Activated CD4-positive, alpha-beta memory T cell treated with anti-CD3 and anti-CD28 coated beads for 36 hours (primary cell): ENCODE measurements at regions not wholly inside any gene's neighbourhood (a gene's known extent, or its start where the extent isn't known, plus 50 kb on each side); places are given as distances from the start of the nearest gene placed in this dataset.

ENCODE experiments used
- CTCF ChIA-PET: fragments of 350-600 bp; sonication (Branson Sonifier 250); formaldehyde crosslinking; loops from one replicate; lab custom pipeline; 2021; ENCODE audit warnings: antibody characterized with exemption, inconsistent platforms; lab: Charles Lee
- POLR2A ChIA-PET: fragments of 350-600 bp; sonication (Branson Sonifier 250); formaldehyde crosslinking; loops from one replicate; lab custom pipeline; 2021; ENCODE audit warnings: antibody characterized with exemption; lab: Charles Lee
- DNase-seq: peaks from one replicate; pipeline ENCODE4 v3.0.0-alpha.2; 2020
- H3K27ac Mint-ChIP-seq: one replicate; pipeline ENCODE4 v1.8.0; 2021; ENCODE audit warnings: mixed read lengths
- H3K27me3 Mint-ChIP-seq: one replicate; pipeline ENCODE4 v1.8.0; 2021; ENCODE audit warnings: mixed read lengths
- H3K36me3 Mint-ChIP-seq: one replicate; pipeline ENCODE4 v1.8.0; 2021; ENCODE audit warnings: mixed read lengths
- H3K4me1 Mint-ChIP-seq: one replicate; pipeline ENCODE4 v1.8.0; 2021; ENCODE audit warnings: low read depth, mixed read lengths
- H3K4me3 Mint-ChIP-seq: one replicate; pipeline ENCODE4 v1.8.0; 2021; ENCODE audit warnings: mild to moderate bottlenecking, mixed read lengths
- H3K9me3 Mint-ChIP-seq: one replicate; pipeline ENCODE4 v1.8.0; 2021; ENCODE audit warnings: mixed read lengths
- intact Hi-C: fragments of 100-400 bp; cut with micrococcal nuclease; formaldehyde crosslinking; loops from one replicate; pipeline ENCODE4 v1.15.1; 2023

DNA sequence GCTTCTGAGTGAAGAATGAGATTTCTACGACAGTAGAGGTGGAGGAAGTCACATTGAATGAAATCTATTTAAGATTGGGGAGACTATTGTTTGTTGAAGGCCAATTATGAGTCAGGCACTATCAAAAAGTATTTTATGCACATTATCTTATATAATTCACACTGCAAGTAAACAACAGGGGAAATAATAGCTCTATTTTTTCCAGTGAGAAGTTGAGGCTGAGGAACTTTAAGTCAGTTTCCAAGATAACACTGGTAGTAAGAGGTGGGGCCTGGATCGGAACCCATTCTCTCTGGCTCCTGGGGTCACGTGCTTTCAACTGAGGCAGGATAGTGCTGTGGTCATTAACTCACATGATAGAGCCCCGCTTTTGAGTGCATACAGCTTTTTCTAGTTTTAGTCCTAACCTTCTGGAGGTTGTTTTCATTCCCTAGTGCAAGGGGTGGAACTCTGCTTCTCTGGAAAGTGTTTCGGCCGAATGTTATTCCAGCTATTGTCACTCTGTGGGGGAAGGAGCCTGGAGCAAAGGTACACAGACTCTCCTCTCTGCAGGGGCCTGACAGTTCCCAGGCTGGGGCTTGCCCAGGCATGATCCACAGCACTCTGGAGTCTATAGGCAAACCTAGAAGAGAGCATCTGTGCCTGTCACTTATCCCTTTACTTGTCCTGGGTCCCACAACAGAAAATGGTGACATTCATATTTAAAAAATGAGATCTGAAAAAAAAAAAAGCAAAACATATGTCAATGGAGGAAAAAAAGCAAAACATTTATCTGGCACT is 352.4 kb upstream of the ACTBL2 start:
- POLR2A ChIA-PET: no interaction called here
- no peaks in the 10 kb centered on the region for H3K9me3 Mint-ChIP-seq
- no peaks in the 10 kb centered on the region for H3K4me1 Mint-ChIP-seq
- no peak overlapping the region for H3K4me3 Mint-ChIP-seq
- H3K27me3 Mint-ChIP-seq: peaks cover 1% of the 10 kb centered on the region
- CTCF ChIA-PET: no interaction called here
- no peak for DNase-seq
- H3K27ac Mint-ChIP-seq: no peak overlapping the region
- intact Hi-C loops: no loop called here
- no peaks in the 10 kb centered on the region for H3K36me3 Mint-ChIP-seq

DNA sequence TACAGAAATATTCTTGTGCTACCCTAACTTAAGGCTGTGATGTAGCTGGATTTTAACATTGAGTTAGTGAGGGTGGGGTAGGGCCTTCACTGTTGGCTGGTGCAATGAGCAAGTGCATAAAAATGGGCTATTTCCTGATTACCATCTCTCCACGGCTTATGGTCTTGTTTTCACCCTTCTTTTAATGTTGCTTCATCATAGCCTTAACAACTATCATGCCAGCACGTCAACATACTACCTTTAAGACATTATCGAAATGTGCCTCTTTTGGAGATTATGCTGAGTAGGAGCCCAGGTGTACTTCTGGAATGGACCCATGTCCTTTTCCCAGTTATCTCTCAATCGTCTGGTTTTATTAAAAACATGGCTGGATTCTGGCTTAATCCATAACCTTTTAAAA is 350.9 kb upstream of the ACTBL2 start:
- no peaks in the 10 kb centered on the region for H3K36me3 Mint-ChIP-seq
- POLR2A ChIA-PET: no interaction called here
- no peaks in the 10 kb centered on the region for H3K4me1 Mint-ChIP-seq
- no peak overlapping the region for H3K4me3 Mint-ChIP-seq
- CTCF ChIA-PET: no interaction called here
- no peak overlapping the region for H3K27ac Mint-ChIP-seq
- intact Hi-C loops: no loop called here
- H3K9me3 Mint-ChIP-seq: no peaks in the 10 kb centered on the region
- peaks cover 1% of the 10 kb centered on the region for H3K27me3 Mint-ChIP-seq
- DNase-seq: no peak

DNA sequence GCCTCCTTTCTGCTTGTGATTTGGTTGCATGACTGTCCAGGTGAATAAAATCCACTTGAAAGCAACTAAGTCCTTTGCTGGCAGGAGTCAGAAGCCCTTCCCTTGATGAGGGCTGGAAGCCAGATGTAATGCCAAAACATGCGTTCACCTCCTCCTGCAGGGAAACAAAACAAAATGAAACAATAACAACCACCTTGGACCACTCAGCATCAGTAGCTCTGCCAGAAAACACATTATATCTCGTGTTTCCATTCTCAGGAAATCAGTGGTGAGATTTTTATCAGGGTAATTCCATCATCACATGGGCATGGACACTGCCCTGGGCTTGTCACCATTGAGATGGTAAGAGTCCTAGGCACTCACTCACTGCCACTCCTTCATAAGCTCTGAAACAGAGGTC is 350.3 kb upstream of the ACTBL2 start:
- ChIA-PET POLR2A (no interaction called here), CTCF (no interaction called here)
- Mint-ChIP-seq H3K4me3 (no peak overlapping the region), H3K4me1 (no peaks in the 10 kb centered on the region), H3K27me3 (peaks cover 1% of the 10 kb centered on the region), H3K27ac (no peak overlapping the region), H3K36me3 (no peaks in the 10 kb centered on the region), H3K9me3 (no peaks in the 10 kb centered on the region)
- DNase-seq: no peak
- intact Hi-C loops: no loop called here

DNA sequence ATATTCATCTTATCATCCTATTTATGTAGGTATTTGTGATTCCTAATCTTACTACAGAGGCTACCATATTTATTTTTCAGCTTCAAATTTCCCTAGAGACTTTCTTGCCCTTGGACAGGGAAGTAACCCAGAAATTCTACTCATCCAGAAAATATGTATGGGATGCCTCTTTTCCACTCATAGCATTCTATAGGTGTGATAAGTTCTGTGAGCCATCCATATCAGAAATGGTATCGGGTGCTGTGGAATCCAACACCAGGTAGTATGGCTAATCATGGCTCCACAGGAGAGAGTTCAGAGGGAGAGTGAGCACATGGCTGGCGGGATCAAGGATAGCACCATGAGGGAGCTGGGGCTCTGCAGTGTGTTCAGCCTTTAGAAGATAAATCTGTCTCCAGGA is 349.3 kb upstream of the ACTBL2 start:
- H3K9me3 Mint-ChIP-seq: no peaks in the 10 kb centered on the region

DNA sequence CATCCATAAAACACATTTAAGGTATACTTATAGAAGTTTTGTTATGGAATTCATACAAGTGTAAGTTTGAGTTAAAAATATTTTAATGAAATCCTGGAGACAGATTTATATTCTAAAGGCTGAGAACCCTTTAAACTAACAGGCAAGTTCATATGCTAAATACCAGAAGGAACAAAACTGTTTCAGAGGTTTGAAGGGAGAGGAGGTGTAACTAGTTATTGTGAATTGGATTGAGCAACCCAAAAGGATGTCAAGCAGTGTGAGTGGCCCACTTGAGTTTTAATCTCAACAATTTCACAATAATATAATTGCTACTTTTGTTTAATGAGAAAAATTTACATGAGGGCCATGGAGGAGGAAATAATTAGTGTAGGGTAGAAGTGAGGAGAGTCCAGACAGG is 348.5 kb upstream of the ACTBL2 start:
- H3K27me3 Mint-ChIP-seq: peaks cover 3% of the 10 kb centered on the region
- POLR2A ChIA-PET: no interaction called here
- CTCF ChIA-PET: no interaction called here
- H3K4me3 Mint-ChIP-seq: no peak overlapping the region
- no peaks in the 10 kb centered on the region for H3K4me1 Mint-ChIP-seq
- H3K36me3 Mint-ChIP-seq: no peaks in the 10 kb centered on the region
- no peak overlapping the region for H3K27ac Mint-ChIP-seq
- DNase-seq: no peak
- intact Hi-C loops: no loop called here
- H3K9me3 Mint-ChIP-seq: no peaks in the 10 kb centered on the region

More for the DNA sequence above, 349.3 kb upstream of the ACTBL2 start:
- ChIA-PET CTCF (no interaction called here), POLR2A (no interaction called here)
- DNase-seq: no peak
- H3K27me3 Mint-ChIP-seq: peaks cover 3% of the 10 kb centered on the region
- no peaks in the 10 kb centered on the region for H3K36me3 Mint-ChIP-seq
- no peak overlapping the region for H3K4me3 Mint-ChIP-seq
- intact Hi-C loops: no loop called here
- no peak overlapping the region for H3K27ac Mint-ChIP-seq
- no peaks in the 10 kb centered on the region for H3K4me1 Mint-ChIP-seq

DNA sequence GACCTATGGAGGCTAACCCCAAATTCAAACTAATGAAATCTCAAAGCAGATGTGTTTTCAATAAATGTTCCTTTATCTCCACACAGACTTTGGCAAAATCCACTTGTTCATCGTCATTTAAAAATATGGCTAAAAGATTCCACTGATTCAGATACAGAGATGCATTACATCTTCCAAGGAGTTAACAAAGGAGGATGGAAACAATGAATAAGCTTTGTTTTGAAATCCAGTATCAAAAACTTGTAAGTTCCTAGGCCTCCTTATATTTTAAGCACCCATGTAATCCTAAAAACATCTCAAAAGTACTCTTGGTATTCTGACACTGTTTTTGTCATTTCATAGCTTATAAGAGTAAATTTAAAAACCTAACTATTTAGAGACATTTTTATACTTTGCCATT is 345.6 kb upstream of the ACTBL2 start:
- Mint-ChIP-seq H3K9me3 (no peaks in the 10 kb centered on the region), H3K27me3 (peaks cover 3% of the 10 kb centered on the region), H3K36me3 (no peaks in the 10 kb centered on the region), H3K27ac (no peak overlapping the region), H3K4me3 (no peak overlapping the region), H3K4me1 (no peaks in the 10 kb centered on the region)
- no peak for DNase-seq
- POLR2A ChIA-PET: no interaction called here
- intact Hi-C loops: no loop called here
- CTCF ChIA-PET: no interaction called here

GRCh38 chr5:57825031-57825686 is 342.5 kb upstream of the ACTBL2 start:
- H3K9me3 Mint-ChIP-seq: no peaks in the 10 kb centered on the region
- H3K27ac Mint-ChIP-seq: no peak overlapping the region
- intact Hi-C loops: no loop called here
- H3K27me3 Mint-ChIP-seq: peaks cover 2% of the 10 kb centered on the region
- H3K4me1 Mint-ChIP-seq: no peaks in the 10 kb centered on the region
- no peak for DNase-seq
- ChIA-PET POLR2A (no interaction called here), CTCF (no interaction called here)
- H3K4me3 Mint-ChIP-seq: no peak overlapping the region
- H3K36me3 Mint-ChIP-seq: no peaks in the 10 kb centered on the region

- DNase-seq: no peak
- Mint-ChIP-seq H3K27ac (no peak overlapping the region), H3K27me3 (peaks cover 2% of the 10 kb centered on the region), H3K4me1 (no peaks in the 10 kb centered on the region), H3K4me3 (no peak overlapping the region), H3K36me3 (no peaks in the 10 kb centered on the region), H3K9me3 (no peaks in the 10 kb centered on the region)
- intact Hi-C loops: no loop called here
- POLR2A ChIA-PET: no interaction called here
- CTCF ChIA-PET: no interaction called here
Measured at GRCh38 chr5:57824623-57825022, 342.0 kb upstream of the ACTBL2 start.

- Mint-ChIP-seq H3K4me1 (no peaks in the 10 kb centered on the region), H3K4me3 (no peak overlapping the region), H3K36me3 (no peaks in the 10 kb centered on the region), H3K27me3 (peaks cover 2% of the 10 kb centered on the region), H3K9me3 (no peaks in the 10 kb centered on the region), H3K27ac (no peak overlapping the region)
- ChIA-PET CTCF (no interaction called here), POLR2A (no interaction called here)
- intact Hi-C loops: no loop called here
- no peak for DNase-seq
Measured at GRCh38 chr5:57824047-57824446, 341.4 kb upstream of the ACTBL2 start.

DNA sequence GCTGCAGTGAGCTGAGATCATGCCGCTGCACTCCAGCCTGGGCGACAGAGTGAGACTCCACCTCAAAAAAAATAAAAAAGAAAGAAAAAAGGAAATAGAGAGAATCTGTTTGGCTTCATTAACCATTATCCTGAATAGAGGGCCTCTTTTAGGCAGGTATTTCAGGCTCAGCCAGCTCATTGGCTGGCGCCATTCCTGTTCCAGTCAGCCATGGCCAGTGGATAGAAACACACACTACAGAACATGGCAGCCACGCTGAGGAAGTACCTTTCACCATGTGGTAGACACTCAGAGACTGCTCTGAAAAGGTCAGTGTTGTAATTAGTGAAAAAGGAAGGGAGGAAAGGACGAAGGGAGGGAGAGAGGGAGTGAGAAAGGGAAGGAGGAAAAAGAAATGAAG is 340.0 kb upstream of the ACTBL2 start:
- H3K27ac Mint-ChIP-seq: no peak overlapping the region
- POLR2A ChIA-PET: no interaction called here
- intact Hi-C loops: no loop called here
- DNase-seq: no peak
- CTCF ChIA-PET: no interaction called here
- peaks cover 1% of the 10 kb centered on the region for H3K27me3 Mint-ChIP-seq
- H3K4me3 Mint-ChIP-seq: no peak overlapping the region
- H3K36me3 Mint-ChIP-seq: no peaks in the 10 kb centered on the region
- H3K4me1 Mint-ChIP-seq: no peaks in the 10 kb centered on the region
- H3K9me3 Mint-ChIP-seq: no peaks in the 10 kb centered on the region

- intact Hi-C loops: no loop called here
- no peak overlapping the region for H3K4me3 Mint-ChIP-seq
- no peaks in the 10 kb centered on the region for H3K27me3 Mint-ChIP-seq
- H3K4me1 Mint-ChIP-seq: no peaks in the 10 kb centered on the region
- no peak for DNase-seq
- ChIA-PET POLR2A (no interaction called here), CTCF (interaction anchor here (1.3 kb wide), 1 partner anchor 168 kb away, joined by 3 read pairs; no protein-coding TSS in a partner anchor)
- H3K27ac Mint-ChIP-seq: no peak overlapping the region
- H3K36me3 Mint-ChIP-seq: no peaks in the 10 kb centered on the region
- H3K9me3 Mint-ChIP-seq: no peaks in the 10 kb centered on the region
Measured at GRCh38 chr5:57818397-57818796, 335.8 kb upstream of the ACTBL2 start.

- DNase-seq: no peak
- H3K4me1 Mint-ChIP-seq: no peaks in the 10 kb centered on the region
- ChIA-PET CTCF (interaction anchor here (1.3 kb wide), 1 partner anchor 168 kb away, joined by 3 read pairs; no protein-coding TSS in a partner anchor), POLR2A (no interaction called here)
- H3K27me3 Mint-ChIP-seq: no peaks in the 10 kb centered on the region
- no peaks in the 10 kb centered on the region for H3K36me3 Mint-ChIP-seq
- no peaks in the 10 kb centered on the region for H3K9me3 Mint-ChIP-seq
- intact Hi-C loops: no loop called here
- H3K4me3 Mint-ChIP-seq: no peak overlapping the region
- H3K27ac Mint-ChIP-seq: no peak overlapping the region
Measured at GRCh38 chr5:57817924-57818323, 335.3 kb upstream of the ACTBL2 start.

DNA sequence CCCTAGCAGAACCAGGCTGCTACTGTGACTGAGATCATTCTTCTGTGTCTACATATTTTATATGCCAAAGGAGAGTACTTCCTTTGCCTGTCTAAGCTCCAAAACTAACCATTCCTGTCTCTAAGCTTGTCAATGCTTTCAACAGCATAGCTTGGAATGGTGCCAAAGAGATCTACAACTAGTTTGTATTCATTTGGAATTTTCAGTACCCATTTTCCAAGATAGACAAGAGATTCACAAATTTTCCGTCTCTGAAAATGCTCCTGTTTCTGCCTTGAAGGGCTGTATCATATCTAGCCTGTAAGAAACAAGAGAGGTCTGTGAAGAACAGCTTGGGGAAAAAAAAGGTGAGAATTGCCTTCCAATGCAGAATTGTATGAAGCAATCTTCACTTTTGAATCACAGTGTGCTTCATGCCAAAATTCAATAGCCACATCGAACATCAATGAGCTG is 334.4 kb upstream of the ACTBL2 start:
- DNase-seq: no peak
- H3K4me3 Mint-ChIP-seq: no peak overlapping the region
- intact Hi-C loops: no loop called here
- CTCF ChIA-PET: interaction anchor here (1.3 kb wide), 1 partner anchor 167 kb away, joined by 3 read pairs; no protein-coding TSS in a partner anchor
- H3K36me3 Mint-ChIP-seq: no peaks in the 10 kb centered on the region
- POLR2A ChIA-PET: no interaction called here
- no peaks in the 10 kb centered on the region for H3K4me1 Mint-ChIP-seq
- H3K27ac Mint-ChIP-seq: no peak overlapping the region
- no peaks in the 10 kb centered on the region for H3K27me3 Mint-ChIP-seq
- H3K9me3 Mint-ChIP-seq: no peaks in the 10 kb centered on the region
